HG03025 (cell line): ENCODE measurements at regions not wholly inside any gene's neighbourhood (a gene's known extent, or its start where the extent isn't known, plus 50 kb on each side); places are given as distances from the start of the nearest gene placed in this dataset.

Source experiments
- ATAC-seq: cut with Tn5 transposase; IDR thresholded peaks from one replicate; pipeline ENCODE4 v1.9.1; 2021; ENCODE audit warnings: mild to moderate bottlenecking, moderate library complexity; ENCODE audit not compliant: unreplicated experiment, low FRiP score

DNA sequence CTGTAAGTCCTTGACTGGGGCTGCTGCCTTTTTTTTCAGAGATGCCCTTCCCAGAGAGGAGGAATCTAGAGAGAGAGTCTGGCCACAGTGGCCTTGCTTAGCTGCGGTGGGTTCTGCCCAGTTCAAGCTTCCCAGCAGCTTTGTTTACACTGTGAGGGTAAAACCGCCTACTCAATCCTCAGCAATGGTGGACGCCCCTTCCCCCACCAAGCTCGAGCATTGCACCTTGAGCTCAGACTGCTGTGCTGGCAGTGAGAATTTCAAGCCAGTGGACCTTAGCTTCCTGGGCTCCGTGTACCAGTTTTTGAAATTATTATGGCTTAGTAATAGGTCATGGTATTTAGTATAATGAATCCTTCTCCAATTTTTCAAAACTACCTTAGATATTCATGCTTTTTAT lies 395.4 kb downstream of the NPIPA7 start:
- ATAC-seq, result no peak

DNA sequence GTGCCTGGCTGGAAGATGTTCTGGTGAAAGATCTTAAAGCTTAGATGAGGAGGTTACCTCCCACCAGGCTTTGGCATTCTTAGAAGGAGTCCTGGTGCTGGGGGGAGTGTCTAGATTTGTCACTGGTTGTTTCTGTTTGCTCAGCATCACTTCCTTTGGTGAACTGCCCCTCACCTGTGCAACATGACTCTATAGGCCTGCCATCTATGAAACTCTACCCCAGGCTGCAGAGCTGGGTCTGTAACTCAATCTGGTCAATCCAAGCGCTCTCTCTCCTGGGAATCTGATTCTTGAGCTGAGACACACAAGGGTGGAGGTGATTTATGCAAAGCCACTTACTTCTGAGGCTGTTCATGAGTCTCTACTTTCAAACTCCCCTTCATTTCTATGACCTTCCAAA lies 399.4 kb downstream of the NPIPA7 start:
- ATAC-seq, result no peak

DNA sequence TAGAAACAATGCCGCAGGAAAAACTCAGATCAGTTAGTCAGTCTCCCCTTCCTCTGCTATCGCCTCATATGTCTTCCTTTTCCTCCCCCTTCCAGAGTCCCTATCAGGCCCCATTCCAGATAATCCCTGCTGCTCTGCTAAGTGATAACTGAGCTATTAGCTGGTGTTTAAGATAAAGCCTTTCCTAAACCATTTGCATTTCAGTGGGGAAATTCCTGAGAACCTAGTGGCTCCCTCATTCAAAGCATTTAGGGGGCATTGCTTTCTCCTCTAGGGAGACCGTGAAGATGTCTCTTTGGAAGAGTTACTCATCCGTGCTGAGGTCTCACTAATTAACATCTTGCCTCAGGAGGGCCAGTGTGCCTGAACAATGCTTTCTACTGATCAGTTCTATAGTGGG lies 401.6 kb downstream of the NPIPA7 start:
- no peak for ATAC-seq

DNA sequence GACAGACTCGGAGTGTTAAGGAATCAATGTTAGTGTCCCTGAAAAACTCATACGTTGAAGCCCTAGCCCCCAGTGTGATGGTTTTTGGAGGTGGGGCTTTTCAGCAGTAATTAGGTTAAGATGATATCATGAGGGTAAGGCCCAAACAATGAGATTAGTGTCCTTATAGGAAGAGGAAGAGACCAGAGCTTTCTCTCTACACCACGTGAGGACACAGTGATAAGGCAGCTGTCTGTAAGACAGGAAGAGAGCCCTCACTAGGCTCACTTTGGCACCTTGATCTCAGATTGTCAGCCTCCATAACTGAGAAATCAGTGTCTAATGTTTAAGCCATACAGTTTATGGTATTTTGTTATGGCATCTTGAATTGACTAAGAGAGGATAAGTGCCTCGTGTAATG lies 403.2 kb downstream of the NPIPA7 start:
- ATAC-seq, result no peak

DNA sequence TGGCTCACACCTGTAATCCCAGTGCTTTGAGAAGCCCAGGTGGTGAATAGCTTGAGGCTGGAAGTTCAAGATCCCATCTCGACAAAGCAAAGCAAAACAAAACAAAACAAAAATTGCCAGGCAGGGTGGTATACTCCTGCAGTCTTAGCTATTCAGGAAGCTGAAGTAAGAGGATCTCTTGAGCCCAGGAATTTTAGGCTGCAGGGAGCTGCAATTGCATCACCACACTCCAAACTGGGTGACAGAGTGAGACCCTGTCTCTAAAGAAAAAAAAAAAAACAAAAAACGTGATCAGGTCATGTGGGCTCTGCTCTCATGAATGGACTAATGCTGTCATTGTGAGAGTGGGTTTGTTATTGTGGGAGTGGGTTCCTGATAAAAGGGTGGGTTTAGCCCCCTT lies 409.1 kb downstream of the NPIPA7 start:
- no peak for ATAC-seq

DNA sequence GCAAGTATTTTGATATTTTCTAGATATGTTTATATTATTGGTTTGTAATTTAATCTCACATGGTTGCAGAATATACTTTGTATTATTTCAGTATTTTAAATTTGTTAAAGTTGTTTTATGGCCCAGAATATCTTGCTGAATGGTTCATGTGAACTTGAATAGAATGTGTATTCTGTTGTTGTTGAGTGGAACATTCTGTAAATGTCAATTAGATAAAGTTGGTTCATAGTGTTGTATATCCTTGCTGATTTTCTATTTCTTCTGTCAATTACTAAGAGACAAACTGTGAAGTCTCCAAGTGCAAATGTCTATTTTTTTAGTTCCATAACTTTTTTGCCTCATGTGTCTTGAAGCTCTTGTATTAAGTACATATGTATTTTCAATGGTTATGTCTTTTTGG lies 411.7 kb downstream of the NPIPA7 start:
- no peak for ATAC-seq

DNA sequence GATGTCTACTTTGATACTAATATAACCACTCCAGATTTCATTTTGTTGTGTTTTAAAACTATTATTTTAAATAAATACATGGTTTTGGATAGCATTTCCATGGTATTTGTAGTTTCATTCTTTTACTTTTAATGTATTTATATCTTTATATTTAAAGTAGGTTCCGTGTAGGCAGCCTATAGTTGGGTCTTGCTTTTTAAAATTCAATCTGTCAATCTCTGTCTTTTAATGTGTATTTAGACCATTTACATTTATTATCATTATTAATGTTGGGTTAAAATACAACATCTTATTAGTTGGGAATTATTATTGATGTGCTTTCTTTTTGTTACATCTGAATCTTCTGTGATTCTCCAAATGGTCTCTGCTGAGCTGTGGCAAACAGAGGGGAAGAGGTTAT lies 412.1 kb downstream of the NPIPA7 start:
- no peak for ATAC-seq

DNA sequence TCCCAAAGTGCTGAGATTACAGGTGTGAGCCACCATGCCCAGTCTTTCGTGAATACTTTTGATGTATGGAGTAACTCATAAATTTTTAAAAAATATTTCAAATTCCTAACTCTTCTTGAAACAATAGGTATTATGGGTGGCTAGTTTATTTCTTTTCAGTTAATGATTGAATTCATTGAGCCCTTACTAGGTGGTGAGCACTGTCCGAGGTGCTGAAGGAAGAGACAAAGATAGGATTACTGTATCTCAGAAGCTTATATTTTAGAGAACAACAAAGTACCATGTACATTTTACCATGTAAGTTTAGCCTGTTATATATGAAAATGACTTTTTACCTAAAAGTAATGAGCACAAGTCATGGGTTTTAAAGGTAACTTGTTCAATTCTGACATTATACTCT lies 418.3 kb downstream of the NPIPA7 start:
- ATAC-seq, result no peak

DNA sequence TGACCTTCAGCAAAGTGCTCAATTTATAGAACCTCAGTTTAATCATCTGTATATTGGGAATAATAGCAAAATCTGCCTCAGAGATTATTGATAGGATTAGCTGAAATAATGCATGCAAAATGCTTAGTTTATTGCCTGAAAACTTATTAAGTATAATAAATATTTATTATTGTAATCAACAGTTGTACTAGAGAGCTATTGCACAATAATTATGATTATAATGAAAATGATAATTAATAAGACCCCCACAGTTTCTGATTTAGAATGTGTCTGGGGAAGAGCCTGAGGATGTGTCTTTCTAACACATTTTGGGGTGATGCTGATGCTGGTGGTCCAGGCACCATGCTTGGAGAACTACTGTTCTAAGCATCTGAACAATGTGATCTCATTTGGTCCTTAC lies 419.6 kb downstream of the NPIPA7 start:
- no peak for ATAC-seq

DNA sequence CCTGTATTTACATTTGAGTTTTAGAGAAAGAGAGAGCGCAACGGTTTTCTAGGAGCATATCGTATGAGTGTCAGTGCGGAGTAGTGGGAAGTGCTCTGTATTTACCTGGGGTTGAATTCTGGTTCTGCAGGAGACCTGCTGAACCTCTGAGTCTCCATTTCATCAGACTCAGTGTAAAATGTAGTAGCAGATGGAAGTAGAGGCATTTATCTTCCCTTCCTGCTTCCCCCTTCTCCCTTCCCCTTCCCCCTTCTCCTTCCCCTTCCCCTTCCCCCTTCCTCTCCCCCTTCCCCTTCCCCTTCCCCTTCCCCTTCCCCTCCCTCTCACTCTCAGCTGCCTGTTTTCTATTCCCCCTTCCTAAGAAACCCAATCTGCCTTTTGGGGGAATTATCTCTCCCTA lies 426.9 kb downstream of the NPIPA7 start:
- ATAC-seq, result no peak

DNA sequence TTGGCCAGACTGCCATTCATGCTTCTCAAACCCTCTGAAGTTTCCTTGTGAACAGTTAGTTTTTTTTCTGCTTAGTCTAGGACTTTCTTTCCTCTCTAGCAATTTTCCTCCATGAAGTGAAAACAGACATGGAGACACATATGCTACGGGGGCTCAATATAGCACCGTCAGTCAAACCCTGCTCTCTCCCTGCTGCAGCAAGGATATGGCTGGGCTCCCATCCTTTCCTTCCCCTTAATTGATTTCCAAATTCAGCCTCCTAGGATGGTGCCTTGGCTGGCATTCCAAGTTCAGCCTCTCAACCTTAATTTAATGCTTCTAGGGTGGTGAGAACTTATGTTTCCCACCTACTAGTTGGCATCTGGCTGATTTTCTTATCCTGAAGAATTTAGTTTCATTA lies 436.7 kb downstream of the NPIPA7 start:
- ATAC-seq, result no peak

DNA sequence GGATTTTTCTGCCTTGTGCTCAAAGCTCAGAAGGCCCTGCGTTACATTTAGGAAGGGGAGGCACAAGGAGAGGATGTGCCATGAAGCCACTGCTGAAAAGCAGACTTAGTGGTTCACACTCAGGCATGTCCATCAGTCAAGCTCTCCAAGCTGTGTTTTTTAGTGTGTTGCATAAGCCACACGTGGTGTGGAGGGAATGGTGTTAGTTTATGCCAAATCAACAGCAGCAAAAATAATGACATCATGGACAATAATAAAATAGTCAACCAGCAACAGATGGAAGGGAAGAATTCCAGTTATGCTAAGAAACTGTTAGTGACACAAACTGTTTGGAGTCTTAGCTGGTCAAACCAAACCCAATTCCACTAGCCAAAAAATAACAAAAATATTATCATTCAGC lies 438.3 kb downstream of the NPIPA7 start:
- ATAC-seq, result no peak

DNA sequence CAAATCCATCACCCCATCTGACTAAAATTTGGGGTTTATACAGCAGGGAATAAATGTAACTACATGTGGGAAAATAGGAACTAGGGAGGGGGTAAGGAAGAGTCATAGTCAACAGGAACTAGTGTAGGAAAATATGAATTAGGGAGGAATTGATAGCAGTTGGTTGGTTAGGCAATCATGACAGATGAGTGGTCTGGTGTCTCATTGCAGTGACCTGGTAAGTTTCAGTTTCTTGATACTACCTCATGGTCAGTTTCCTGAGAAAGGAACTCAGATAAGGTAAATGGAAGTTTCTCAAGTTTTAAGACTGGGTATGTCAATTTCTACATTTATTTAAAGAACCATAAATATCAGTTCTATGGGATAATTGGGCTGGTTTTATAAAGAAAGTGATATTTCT lies 442.3 kb downstream of the NPIPA7 start:
- ATAC-seq, result no peak

DNA sequence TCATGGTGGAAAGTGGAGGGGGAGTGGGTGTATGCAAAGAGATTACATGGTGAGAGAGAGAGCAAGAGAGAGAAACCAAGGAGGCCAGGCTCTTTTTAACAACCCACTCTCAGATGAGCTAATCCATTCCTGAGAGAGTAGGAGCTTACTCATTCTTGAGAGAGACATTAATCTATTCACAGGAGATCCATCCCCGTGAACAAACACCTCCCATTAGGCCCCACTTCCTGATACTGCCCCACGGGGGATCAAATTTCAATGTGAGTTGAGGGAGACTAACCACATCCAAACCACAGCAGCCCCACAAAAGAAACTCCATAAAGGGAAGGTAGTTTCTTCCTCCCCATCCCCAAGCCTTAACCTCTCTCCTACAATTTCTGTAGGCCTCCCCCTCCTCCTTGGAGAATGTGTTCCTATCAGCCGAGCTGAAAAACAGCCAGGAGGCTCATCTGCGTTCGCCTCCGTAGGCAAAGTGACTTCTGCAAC lies 450.0 kb downstream of the NPIPA7 start:
- ATAC-seq, result no peak

DNA sequence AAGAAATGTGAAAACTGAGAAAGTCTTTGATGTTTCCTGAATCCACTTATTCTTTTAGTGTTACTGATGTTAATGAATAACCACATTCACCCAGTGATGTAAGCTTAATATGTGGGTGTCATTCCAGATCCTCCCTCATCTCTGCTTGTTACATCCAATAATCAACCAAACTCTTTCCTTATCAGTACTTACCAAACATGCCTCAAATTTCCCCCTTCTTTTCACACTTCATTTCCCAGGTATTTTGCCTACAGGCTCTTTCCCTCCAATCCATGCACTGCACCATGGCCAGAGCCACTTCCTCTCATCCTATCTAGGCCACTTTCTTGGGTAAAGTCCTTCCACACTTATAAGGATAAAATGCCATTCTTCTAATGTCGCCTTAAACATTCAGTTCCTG lies 451.5 kb downstream of the NPIPA7 start:
- no peak for ATAC-seq

DNA sequence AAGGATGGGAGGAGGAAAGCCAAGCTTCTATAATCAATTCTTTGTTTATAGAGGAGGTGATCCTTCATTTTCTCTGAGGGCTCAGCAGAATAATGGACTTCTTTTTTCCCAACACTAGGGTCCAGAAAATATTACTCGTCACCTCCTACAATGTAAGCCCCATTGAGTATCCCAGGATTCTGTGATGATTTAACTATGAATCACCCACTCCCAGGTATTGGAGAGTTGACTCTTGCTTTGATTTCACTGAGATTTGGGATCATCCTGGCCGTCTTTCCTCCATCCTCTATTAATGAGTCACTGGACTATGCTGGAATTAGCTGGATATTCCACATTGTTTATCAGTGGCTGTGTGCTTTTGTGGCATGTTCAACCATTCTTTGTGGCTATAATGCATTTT lies 452.0 kb downstream of the NPIPA7 start:
- ATAC-seq, result no peak

DNA sequence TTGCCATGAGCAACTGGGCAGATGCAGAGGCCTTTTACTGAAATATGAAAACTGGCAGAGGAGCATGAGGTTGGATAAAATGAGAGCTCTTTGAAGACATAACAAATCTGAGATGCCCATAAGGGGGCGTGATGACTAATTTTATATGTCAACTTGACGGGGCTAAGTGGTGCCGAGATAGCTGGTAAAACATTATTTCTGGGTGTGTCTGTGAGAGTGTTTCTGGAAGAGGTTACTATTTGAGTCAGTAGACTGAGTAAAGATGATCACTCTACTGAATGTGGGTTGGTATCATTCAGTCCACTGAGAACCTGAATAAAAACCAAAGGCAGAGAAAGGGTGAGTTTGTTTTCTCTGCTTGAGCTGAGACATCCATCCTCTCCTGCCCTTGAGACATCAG lies 454.2 kb downstream of the NPIPA7 start:
- no peak for ATAC-seq

DNA sequence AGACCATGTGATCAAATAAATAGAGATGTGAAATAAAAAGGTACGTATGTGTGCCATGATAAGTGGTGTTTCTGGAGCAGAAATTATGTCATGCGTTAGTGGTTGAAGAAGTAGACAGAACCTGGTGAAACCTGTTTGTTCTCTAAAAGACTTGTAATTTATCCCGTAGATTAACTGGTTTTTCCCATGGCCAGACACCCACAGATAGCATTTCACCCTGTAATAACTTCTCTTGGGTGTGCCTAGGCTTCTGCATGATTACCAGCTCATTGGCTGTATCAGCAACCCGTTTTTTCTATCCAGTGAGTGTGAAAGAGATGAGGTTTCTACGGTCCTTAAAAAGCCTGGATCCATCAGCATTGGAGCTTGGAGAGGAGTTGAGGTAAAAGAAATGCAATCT lies 471.3 kb downstream of the NPIPA7 start:
- no peak for ATAC-seq

DNA sequence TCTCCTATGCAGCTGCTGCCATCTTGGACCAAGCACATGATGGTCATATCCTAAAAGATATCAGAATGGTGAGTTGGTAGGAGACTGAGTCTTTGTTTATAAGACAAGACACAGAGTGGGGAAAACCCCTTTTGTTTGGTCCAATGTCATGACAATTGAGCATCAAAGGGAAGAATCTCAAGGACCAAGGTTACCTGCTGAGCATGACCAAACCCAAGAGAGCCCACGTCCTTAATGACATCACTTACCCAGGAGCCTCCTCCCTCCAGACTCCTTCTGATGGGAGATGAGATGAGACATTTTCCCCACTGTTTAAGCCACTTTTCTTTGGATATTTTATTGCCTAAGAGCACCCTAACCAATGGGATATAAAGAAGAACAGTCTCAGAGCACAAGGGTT lies 478.1 kb downstream of the NPIPA7 start:
- no peak for ATAC-seq

DNA sequence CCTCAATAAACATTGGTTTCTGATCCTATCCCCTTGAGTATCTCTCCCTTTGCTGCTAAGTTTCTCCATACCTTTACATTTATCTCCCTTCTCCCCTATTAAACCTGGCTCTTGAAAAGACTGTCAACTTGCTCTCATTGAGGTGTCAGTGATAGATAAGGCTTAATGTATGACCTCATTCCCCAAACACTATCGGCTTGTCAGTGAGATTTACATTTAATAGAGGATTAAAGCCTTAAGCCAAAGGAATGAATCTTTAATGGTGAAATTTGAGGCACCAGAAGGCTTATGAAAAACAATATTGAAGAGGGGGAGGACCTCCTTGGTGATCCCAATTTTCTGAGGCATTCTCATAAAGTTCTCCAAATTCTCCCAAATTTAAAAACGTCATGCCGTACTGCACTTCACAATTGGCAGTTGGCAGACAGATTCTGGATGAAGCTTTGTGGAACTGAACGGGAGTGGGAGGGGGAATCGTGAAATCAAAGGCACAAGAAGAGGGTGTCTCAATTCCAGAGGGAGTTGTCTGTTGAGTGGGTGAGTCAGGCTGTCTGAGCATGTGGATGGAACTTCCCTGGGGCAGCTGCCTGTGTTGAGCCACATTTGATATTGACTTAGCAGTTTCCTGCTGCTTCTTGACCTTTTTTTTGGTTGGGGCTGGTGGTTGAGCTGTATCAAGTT lies 478.8 kb downstream of the NPIPA7 start:
- no peak for ATAC-seq

DNA sequence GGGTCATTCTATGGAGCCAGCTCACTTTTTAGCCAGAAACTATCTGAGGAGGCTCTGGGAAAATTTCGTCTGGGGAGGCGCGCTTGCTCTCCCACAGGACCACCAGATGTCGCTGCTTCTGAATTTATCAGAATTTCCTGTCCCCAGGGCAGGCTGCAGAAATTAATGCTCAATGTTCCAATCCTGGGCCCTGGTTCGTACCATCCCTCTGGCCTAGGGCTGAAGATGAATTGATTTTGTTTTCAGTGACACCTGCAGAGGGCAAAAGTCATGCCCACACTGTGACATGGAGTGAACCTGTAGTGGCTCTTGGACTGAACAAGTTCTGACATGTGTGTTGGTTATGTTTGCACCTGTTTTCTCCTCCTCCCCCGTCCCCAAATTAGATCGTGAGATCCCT lies 482.6 kb downstream of the NPIPA7 start:
- no peak for ATAC-seq

DNA sequence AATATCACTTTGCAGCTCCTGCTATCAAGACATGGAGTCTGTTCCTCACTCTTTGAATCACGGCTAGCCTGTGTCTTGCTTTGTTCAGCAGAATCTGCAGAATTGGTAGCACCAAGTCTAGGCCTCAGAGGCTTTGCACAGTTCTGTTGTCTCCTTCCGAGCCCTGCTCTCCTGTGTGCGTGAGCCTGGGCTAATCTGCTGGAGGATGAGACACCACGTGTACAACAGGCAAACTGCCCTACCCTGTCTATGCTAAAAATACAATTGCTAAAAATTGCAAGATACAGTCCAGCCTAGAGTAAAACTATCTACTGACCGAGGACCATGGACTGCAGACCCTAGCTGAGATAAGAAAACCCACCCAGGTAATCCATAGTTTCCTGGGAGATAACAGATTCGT lies 484.7 kb downstream of the NPIPA7 start:
- no peak for ATAC-seq

DNA sequence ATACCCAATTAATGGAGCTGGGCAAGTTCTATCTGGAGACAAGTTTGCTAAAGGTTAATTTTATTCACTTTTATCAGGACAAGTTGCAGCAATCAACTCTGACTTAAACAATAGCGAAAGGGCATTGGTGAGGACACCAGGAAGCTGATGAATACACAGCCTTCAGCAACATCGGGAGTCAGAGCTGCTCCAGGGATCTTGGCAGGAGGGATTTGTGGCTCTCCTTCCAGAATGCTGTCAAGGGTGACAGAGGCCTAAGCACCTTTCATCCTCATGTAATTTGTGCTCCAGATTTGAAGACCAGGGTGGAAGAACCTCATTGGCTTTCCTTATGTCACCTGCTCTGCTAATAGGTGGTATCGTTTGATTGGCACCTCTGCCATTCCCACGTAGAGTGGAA lies 485.6 kb downstream of the NPIPA7 start:
- ATAC-seq, result no peak
